ENCODE measurements at regions not wholly inside any gene's neighbourhood (a gene's known extent, or its start where the extent isn't known, plus 50 kb on each side); places are given as distances from the start of the nearest gene placed in this dataset.
"Not testable (repeated sequence)": the region's sequence is repeated elsewhere in the genome, so short reads cannot be mapped to it uniquely, and the experiment has no call there.

DNA sequence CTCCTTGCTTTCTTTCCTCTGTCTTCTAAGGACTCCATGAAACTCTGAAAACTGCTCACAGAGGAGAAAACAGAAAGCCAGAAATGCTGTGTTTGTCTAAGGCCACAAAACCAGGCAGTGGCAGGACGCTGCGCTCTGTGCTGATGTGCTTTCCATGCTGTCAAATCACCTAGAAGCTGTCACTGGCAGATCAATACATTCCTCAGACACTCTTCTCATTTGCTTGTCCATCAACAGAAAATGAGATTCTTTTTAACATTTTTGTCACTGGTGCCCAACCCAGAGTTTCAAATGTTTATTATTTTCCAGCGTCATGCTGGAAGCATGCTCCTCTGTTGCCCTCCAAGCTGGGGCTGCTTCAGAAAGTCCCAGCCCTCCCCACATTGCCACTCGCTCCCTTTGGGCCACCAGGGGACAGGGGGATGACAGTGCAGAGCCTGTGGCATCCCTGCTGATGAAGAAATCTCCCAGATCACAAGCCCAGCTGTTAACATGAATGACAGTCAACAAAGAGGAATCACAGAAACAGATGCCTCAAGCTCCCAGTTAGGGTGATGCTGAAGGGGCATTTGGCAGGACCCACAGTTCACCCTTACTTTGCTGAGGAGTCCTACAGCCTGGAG lies 117.5 kb upstream of the MEIS1 start:
- DNase-seq (ENCODE audit: low spot score): no peak

DNA sequence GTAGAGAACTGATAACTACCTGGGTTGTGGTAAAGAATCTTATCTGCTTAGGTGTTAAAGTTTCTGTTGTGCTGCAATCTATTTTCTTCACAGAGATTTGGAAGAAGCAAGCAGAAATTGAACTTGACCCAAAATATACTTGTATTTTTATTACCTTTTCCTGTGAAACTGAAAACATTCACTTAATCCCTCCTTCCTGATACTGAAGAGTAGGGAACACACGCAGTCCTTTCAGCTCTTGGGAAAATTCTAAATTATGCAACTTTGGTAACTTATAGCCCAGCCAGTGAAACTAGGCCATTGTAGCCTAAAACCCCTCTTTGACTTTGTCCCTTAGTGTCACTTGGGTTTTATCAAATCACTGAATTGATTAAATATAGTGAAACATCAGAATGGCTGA lies 128.4 kb upstream of the MEIS1 start:
- DNase-seq (ENCODE audit: low spot score): no peak

DNA sequence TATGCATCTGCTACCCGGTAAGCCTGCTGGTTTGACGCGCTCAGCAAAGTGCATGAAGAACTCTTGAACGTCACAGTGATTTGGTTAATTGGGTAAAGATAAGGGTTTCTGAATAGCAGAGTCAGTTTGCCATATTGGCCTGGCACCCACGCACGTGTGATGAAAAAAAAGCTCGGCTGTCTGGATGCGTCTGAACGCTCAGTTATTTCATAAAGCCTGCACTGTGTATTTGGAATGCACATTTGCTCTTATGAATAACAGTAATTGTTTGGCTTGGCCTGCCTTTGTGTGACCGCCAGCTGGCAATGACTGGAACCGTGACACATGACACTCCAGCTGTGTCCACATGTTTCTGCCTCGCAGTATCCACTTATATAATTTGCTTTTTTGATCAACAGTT lies 129.2 kb upstream of the MEIS1 start:
- no peak for DNase-seq (ENCODE audit: low spot score)

DNA sequence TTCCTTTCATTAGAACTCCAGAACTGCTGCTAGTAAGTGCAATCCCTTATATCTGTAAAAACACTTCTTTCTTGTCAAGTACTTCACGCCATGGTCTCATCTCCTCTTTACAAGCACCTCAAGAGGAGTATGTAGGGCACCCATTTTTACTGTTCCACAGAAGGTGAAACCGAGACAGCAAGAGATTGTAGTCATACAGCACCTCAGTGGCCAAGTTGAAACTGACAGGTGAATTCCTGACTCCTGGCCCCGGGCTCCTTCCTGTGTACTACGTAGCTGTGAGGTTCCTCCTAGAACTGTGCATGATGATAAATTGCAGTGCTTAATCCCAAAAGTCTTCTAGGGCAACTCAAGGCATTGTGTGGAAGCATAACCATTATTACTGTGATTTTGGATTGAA lies 131.5 kb upstream of the MEIS1 start:
- no peak for DNase-seq (ENCODE audit: low spot score)

DNA sequence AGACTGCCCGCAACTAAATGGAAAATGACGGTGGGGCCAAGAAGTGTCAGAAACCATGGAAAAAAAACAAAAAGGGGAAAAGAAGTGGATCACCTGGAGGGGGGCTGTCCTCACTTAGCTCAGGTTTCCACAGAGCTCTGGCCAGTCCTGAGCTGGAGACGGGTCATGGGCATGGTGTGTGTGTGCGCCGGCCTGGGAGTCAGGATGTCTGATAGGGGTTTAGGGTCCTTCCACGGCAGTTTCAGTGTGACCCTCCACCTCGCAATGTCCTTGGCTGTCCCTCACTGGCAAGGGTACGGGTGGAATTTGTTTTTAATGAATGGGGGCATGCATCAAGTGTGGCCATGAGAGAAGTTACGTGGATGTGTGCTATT lies 133.2 kb upstream of the MEIS1 start:
- DNase-seq (ENCODE audit: low spot score): no peak

DNA sequence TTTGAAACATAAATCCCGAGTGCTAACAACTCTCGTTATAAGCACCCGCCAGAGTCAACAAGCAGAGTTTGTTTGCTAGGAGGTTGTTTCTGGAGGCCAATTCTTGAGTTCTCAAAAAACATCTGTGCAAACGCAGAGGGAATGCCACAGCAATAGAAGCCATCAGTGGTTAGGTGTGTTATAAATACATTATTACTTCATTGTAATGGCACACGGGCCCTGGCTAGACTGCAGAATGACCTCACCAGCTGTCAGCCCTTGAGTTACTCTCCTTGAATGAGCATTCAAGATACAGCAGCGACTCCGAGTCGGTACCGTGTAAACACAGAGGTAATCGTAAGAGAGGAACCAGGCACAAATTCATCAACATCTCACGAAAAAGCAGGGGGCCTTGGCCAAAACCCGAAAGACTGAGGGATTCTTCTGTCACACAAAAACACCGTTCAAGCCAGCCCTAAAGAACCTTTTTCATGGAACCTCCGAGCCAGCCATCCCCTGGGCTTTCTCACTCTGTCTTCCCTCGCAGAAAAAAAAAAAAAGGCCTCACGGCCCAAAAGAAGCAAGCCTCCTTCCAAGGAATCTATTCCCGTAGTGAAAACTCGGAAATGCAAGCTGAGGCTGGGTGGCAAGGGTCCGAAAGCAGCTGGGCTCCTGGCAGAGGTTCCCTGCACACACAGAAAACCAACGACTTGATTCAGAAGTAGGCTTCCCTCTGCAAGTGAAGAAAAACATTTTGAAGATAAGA lies 133.7 kb upstream of the MEIS1 start:
- DNase-seq (ENCODE audit: low spot score): no peak

DNA sequence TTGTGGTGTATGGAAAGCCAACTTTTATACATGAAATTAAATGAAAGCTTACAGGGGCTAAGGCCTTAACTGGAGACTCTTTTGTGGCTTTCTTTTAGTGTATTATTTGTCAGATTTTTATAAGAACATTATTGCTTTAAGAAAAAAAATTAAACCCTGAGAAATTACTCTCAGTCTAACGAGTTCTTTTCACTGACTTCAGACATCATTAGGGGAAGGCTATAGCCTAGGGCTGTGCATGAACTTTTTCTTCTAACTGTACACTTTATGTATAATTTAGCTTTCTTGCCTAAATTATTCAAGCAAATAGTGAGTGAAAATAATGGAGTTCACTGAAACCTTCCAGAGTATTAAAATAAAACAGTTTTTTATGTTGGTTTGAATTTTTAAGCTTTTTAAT lies 151.1 kb upstream of the MEIS1 start:
- no peak for DNase-seq (ENCODE audit: low spot score)

DNA sequence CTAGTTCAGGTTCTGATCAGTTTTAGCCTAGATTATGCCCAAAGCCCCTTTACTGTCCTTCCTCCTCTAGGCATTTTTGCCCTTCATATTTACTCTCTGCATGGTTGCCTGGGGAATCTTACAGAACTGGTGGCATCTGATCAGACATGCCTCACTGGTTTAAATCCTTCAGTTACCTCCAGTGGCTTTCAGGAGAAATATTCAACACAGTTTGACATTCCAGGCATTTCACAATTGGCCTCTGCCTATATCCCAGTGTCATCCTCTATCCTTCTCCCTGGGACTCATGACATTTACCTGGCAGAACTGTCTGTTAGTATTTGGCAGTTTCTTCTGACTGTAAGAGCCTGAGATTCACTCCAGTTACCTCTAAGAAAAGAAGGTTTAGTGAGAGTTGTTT lies 152.9 kb upstream of the MEIS1 start:
- DNase-seq (ENCODE audit: low spot score): no peak

DNA sequence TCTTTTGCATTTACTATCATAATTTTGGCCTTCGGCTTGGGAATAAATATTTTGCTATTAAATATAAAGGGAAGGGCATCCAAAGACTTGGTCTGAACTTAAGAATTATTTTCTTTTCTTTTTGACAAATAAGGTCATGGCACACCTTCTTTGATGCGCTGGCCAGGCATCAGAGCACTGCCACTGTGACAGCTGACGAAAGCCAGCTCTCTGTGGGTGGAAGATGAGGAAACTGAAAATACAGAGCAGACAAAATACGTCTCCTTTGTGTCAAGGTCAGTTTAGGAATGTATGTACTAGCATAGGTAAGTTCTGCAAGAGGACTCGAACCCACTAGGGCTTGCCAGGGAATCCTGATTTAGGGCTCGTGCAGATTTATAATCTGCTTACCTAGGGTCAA lies 155.9 kb upstream of the MEIS1 start:
- DNase-seq (ENCODE audit: low spot score): no peak

DNA sequence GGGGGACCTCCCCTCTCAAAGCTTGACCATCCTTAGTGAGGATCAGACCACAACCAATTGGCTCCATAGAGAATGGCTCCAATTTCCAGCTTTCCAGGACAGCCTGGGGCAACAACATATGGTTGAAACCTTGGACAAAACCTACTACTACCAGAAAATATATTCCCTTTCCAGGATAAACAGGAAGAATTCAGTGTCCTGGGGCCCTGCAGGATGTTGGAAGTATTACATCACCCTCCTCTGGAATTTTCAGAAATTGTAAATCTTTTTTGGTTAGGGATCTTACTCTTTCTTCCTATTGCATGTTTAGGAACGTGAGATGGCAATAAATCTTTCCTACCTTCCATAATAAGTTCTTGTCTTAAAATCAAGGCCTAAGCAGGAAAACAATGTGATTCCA lies 158.9 kb upstream of the MEIS1 start:
- no peak for DNase-seq (ENCODE audit: low spot score)

DNA sequence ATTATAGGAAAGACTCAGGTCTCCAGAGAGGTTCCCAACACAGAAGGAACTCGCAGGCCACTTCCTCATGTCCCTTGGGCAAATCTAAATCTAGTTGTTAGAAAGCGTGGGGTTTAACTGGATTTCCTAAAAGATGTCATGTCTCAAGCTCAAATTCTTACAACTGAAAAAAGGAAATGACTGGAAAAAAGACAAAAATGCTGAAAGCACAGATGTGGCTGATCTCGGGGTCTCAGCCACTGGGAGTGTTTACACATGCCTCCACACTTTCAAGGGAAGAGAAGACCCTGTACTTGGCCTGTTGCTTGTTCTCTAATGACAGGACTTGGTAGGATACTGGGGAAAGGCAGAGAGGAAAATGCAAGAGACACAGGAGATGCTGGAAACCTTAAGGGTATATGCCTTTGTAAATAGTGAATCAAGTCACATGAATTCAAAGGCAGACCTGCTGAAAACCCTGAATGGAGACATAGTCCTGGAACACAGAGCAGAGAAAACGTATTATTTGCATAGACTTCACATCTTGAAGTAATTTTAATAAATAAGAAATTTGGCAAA lies 160.9 kb upstream of the MEIS1 start:
- no peak for DNase-seq (ENCODE audit: low spot score)

DNA sequence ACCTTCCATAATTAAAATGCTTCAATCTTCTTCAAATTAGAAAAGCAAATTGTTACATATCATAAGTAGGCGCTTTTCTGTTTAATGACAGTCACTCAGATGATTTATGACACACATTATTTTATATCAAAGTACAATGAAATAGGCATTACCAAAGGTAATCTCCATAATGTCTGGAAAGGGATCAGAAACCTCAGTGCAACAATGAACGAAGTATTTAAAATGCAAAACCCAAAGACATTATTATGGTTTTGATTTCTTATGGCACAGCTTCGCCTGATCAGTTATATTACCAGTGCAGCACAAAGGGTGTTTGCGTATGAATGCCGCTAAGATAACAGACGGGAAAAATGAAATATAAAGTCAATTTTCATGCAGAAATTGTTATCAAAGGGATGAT lies 162.2 kb upstream of the MEIS1 start:
- no peak for DNase-seq (ENCODE audit: low spot score)

DNA sequence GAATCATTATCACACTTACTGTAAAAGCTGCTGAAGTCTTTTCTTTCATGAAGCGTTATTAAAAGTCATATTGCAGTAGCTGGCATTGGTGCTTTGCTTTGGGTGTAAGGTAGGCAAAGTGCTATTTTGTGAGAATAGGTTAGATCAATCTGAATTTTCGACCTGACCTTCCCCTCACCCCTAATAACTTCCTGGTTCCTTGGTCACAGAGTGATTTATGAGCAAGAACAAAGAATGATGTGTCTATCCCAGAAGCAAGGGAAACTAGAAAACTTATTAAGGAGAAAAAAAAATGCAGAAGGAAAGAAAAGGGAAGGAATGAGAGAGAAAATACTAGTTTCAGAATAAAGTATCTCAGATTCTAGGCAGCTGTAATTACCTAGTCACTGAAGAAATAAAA lies 163.1 kb upstream of the MEIS1 start:
- peak; percentile 8 for DNase-seq (ENCODE audit: low spot score)

DNA sequence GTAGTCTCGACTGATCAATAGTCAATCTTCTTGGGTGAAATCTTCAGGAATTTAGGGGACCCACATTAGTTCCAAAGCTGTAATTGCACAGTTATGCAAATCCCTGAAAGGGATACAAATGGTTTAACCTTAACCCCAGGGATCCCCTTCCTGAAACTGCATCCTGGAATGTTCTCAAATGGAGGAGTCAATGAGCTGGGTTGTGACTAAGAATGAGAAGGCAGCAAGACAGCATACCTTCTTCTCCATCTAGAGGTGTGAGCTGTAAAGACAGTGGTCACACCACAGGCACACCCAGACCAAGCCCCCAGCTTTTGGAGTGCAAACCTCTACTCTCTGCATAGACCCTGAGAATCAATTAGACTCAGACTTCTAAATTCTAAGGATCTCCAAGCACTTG lies 164.7 kb upstream of the MEIS1 start:
- no peak for DNase-seq (ENCODE audit: low spot score)

DNA sequence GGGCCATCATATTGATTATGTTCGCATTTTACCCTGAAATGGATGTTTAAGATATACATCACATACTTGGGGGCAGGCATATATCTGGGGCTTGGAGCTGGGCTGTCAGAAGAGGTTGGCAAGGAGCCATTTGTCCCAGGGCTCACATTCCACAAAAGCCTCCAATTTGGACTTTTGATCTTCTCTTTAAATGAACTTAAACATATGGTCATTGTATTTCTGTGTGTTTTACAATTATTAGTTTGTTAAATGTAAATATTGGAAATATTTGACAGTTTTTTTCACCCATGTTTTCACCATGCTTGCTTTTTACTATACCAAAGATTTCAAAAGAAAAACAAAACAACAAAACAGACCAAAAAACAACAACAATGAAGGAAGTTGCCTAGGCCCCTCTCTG lies 165.8 kb upstream of the MEIS1 start:
- no peak for DNase-seq (ENCODE audit: low spot score)

DNA sequence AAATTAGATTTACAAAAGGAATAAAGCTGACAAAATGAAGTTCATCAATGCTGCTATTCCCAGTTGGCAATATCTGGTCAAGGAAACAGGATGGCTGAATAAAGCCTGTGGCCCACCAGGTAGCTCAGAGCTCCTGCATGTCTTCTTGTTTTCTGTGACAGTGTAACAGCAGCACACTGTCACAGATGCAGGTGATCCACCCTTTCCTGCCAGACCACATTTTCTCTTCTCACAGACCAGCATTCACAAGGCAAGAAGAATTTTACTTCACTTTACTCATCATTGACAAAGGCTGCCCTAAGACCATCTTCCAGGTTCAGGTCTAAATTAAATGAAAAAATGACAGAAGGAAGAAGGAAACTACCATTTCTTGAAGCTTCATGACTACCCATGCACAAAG lies 166.2 kb upstream of the MEIS1 start:
- no peak for DNase-seq (ENCODE audit: low spot score)

DNA sequence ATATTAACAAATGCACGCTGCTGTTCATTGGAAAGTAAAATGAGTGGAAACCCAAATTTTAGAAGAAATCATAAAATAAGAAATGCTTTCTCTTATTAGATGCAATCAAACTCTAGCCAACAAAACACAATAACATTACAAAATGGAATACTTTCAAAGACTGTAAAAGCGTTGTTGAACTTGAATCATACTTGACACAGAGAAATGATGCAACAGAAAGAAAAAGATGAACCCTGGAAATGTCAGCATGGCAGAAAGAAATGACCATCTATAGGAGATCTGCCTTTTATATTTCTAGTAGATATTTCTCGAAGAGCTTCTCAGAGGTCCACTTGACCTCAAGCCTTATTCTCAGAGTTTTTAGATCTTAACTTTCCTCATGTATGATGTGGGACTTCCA lies 170.6 kb upstream of the MEIS1 start:
- no peak for DNase-seq (ENCODE audit: low spot score)

DNA sequence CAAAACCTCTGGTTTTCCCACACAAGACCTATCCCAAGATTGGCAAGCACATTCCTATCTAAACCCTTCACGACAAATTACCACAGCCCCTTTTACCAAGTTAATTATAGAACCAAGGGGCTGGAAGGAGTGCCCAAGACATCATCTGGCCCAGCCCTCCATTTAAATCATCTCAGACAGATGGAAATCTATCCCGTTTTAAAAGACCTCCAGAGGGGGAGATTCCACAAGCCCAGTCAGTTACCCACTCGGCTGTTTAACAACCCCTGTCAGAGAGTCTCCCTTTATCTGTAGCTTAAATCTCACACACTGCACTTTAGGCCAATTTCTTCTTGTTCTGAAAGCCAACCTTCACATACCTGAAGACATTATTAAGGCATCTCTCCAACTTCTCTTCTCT lies 179.1 kb upstream of the MEIS1 start:
- no peak for DNase-seq (ENCODE audit: low spot score)

DNA sequence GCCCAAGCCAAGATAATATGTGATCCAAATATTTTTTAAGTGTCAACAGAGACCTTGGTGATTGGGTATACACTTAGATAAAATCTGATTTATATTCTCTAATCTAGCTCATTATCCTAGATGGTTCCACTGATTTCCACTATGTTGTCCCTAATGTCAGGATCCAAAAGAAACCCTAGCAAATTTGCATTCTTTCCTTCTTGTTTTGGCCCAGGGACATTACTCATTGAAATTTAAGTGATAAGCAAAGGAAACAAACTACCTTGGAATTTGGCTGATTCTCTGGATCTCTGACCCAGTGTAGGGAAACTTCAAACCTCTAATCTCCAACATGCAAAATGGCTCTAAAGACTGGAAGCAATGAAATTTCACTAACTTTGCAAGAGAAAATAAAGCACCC lies 179.8 kb upstream of the MEIS1 start:
- DNase-seq (ENCODE audit: low spot score): no peak

DNA sequence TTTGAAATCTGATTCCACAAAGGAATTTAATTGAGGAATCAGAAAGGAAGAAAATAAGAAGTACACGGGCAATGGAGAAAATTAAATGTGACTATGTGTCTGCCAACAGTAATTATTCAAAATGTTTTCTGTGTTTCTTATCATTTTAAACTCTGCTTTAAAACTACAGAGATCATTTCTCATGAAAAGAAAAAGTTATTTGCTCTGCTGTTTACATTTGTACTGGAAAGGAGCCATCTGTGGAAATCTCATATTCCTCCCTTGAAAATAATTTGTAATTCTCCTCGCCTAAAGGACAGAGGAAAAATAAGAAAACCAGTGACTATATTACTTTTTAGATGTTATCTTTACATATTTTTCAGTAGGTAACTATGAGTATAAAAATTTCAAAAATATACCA lies 181.9 kb upstream of the MEIS1 start:
- no peak for DNase-seq (ENCODE audit: low spot score)

DNA sequence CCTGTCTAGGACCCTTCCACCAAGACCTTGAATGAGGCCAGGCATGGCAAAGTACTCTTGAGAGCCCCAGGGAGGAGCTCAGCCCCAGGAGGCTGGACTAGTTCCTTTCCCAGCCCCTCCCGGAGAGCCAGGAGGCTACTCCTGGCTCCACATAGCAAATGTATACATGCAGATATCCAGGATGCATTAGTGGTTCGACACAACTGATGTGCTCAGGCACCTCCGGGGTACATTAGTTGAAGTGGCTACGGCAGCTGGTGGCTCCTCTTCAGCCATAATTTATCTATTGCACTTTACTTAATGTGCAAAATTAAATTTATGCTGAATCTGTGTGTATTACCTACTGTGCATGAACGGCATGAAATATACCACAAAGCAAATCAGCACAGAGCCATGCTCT lies 182.8 kb upstream of the MEIS1 start:
- DNase-seq (ENCODE audit: low spot score): no peak

DNA sequence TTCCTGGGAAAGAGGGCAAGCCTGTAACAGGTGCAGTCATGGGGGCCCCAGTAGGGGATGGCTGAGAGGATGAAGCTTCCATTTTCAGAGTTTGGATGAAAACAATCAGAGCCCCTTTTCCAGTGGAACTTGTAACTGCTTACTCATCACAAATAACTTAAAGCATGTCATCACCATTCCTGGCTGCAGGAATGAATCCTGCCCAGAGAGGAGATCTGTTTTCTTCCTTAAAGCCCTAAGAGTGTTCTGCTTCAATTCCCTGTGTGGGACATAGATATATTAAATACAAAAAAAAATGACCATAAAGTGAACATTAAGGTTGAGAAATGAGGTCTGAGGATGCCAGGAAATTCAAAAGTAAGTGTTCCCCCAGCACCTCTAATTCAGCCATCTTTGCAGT lies 183.4 kb upstream of the MEIS1 start:
- DNase-seq (ENCODE audit: low spot score): no peak

DNA sequence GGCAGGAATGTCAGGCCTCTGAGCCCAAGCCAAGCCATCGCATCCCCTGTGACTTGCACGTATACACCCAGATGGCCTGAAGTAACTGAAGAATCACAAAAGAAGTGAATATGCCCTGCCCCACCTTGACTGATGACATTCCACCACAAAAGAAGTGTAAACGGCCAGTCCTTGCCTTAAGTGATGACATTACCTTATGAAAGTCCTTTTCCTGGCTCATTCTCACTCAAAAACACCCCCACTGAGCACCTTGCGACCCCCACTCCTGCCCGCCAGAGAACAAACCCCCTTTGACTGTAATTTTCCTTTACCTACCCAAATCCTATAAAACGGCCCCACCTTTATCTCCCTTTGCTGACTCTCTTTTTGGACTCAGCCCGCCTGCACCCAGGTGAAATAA lies 185.8 kb upstream of the MEIS1 start:
- not testable (repeated sequence) for DNase-seq (ENCODE audit: low spot score)

DNA sequence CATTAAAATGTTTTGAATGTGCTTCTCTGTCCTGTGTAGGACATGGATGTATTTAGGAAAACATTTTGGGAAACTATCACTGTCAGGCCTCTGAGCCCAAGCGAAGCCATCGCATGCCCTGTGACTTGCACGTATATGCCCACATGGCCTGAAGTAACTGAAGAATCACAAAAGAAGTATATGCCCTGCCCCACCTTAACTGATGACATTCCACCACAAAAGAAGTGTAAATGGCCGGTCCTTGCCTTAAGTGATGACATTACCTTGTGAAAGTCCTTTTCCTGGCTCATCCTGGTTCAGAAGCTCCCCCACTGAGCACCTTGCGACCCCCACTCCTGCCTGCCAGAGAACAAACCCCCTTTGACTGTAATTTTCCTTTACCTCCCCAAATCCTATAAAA lies 191.1 kb upstream of the MEIS1 start:
- not testable (repeated sequence) for DNase-seq (ENCODE audit: low spot score)

All from HuH-7 (cell line).